HCT116 (cell line): ENCODE measurements at regions not wholly inside any gene's neighbourhood (a gene's known extent, or its start where the extent isn't known, plus 50 kb on each side); places are given as distances from the start of the nearest gene placed in this dataset.

Experiments used
- CTCF ChIP-seq, 3 experiments: fragments of 200-600 bp in 1 of 3; sonication (generic) in 1 of 3; IDR thresholded peaks in 2 of 3; conservative IDR thresholded peaks in 1 of 3; 2 replicates each; pipeline ENCODE4 v1.5.1; 2012 to 2017; ENCODE audit warnings: low read depth in 2 of 3, low read length in 2 of 3, antibody characterized with exemption in 1 of 3, borderline replicate concordance in 1 of 3, control low read depth in 1 of 3, mild to moderate bottlenecking in 1 of 3, mixed read lengths in 1 of 3, mixed run types in 1 of 3, moderate library complexity in 1 of 3; ENCODE audit not compliant: insufficient read depth in 1 of 3
- EZH2 ChIP-seq: fragments of 200-600 bp; sonication (generic); IDR thresholded peaks from 2 replicates; pipeline ENCODE4 v1.6.1; 2017; ENCODE audit warnings: antibody characterized with exemption, mixed run types
- EZH2phosphoT487 ChIP-seq: fragments of 200-600 bp; IDR thresholded peaks from 2 replicates; pipeline ENCODE4 v1.6.1; 2018; ENCODE audit warnings: antibody characterized with exemption, borderline replicate concordance
- FOSL1 ChIP-seq: IDR thresholded peaks from 2 replicates; pipeline ENCODE4 v1.6.1; 2012; ENCODE audit warnings: low read depth
- JUND ChIP-seq: IDR thresholded peaks from 2 replicates; pipeline ENCODE4 v1.6.1; 2012
- MAX ChIP-seq: IDR thresholded peaks from 2 replicates; pipeline ENCODE4 v1.6.1; 2012
- POLR2A ChIP-seq: IDR thresholded peaks from 2 replicates; pipeline ENCODE4 v1.7.0; 2011; ENCODE audit warnings: borderline replicate concordance; ENCODE audit not compliant: insufficient read depth, insufficient read length; ENCODE audit errors: extremely low read depth
- POLR2AphosphoS5 ChIP-seq: IDR thresholded peaks from 2 replicates; pipeline ENCODE4 v1.6.1; 2011; ENCODE audit warnings: mild to moderate bottlenecking, low read depth, low read length, moderate library complexity
- RAD21 ChIP-seq: IDR thresholded peaks from 2 replicates; pipeline ENCODE4 v1.6.1; 2012; ENCODE audit warnings: low read depth, mild to moderate bottlenecking
- SIN3A ChIP-seq: IDR thresholded peaks from 2 replicates; pipeline ENCODE4 v1.6.1; 2012; ENCODE audit warnings: low read depth
- TCF7L2 ChIP-seq: IDR thresholded peaks from 2 replicates; pipeline ENCODE4 v1.7.0; 2011; ENCODE audit warnings: borderline replicate concordance, inconsistent platforms; ENCODE audit not compliant: insufficient read depth, insufficient read length; ENCODE audit errors: extremely low read depth
- YY1 ChIP-seq: IDR thresholded peaks from 2 replicates; pipeline ENCODE4 v1.6.1; 2011; ENCODE audit warnings: low read length, low read depth, moderate library complexity, mild to moderate bottlenecking; ENCODE audit not compliant: insufficient replicate concordance; ENCODE audit errors: extremely low read depth
- ZFX ChIP-seq: fragments of 450-650 bp; IDR thresholded peaks from 2 replicates; pipeline ENCODE4 v1.6.1; 2017
- ZNF274 ChIP-seq: fragments of 200-500 bp; sonication (Bioruptor generic); IDR thresholded peaks from 2 replicates; pipeline ENCODE4 v1.6.1; 2014; ENCODE audit warnings: mild to moderate bottlenecking, low read depth, low read length, inconsistent platforms

GRCh38 chr12:77569876-77570275 is 260.8 kb upstream of the NAV3 start:
- TF ChIP-seq SIN3A (no peak), CTCF (IDR thresholded peaks at IDR 0.05 in 2 of 3, conservative IDR thresholded peaks at IDR 0.05 in 1 of 3; ENCODE audit: borderline replicate concordance in 1 of 3, insufficient read depth in 1 of 3, low read depth in 2 of 3, low read length in 2 of 3) (no peak), EZH2 (no peak), MAX (no peak), POLR2AphosphoS5 (no peak), TCF7L2 (no peak), POLR2A (no peak), ZNF274 (no peak), YY1 (no peak), RAD21 (no peak), EZH2phosphoT487 (no peak), FOSL1 (no peak), ZFX (no peak), JUND (no peak)
